Neural cell (in vitro differentiated cells): ENCODE measurements at regions not wholly inside any gene's neighbourhood (a gene's known extent, or its start where the extent isn't known, plus 50 kb on each side); places are given as distances from the start of the nearest gene placed in this dataset.

Experiments
- H2AFZ ChIP-seq: fragments of 200-600, 300-800 bp; sonication (generic), shearing (Covaris generic); 2 replicates; pipeline ENCODE4 v1.6.0; 2014; ENCODE audit warnings: low read depth, mild to moderate bottlenecking, antibody characterized with exemption, low read length, moderate library complexity
- H3F3A ChIP-seq: fragments of 200-600 bp; shearing (Covaris generic); 2 replicates; pipeline ENCODE4 v1.6.1; 2016; ENCODE audit warnings: mild to moderate bottlenecking, moderate library complexity, mixed read lengths, antibody characterized with exemption, low read length; ENCODE audit not compliant: insufficient read depth, poor library complexity, severe bottlenecking
- H3K27ac ChIP-seq: fragments of 200-600, 300-800 bp; sonication (generic), shearing (Covaris generic); 2 replicates; pipeline ENCODE4 v1.5.1; 2014; ENCODE audit warnings: mild to moderate bottlenecking, low read length, moderate library complexity
- H3K27me3 ChIP-seq: fragments of 300-800, 200-600 bp; sonication (generic), shearing (Covaris generic); 2 replicates; pipeline ENCODE4 v1.6.0; 2014; ENCODE audit warnings: mild to moderate bottlenecking, low read depth, low read length, moderate library complexity; ENCODE audit not compliant: insufficient read depth
- H3K36me3 ChIP-seq: fragments of 300-800, 200-600 bp; sonication (generic), shearing (Covaris generic); 2 replicates; pipeline ENCODE4 v1.5.1; 2014; ENCODE audit warnings: mild to moderate bottlenecking, antibody characterized with exemption, low read length, moderate library complexity; ENCODE audit not compliant: insufficient read depth
- H3K4me2 ChIP-seq: fragments of 300-800, 200-600 bp; sonication (generic), shearing (Covaris generic); 2 replicates; pipeline ENCODE4 v1.6.0; 2014; ENCODE audit warnings: mild to moderate bottlenecking, low read length
- H3K4me3 ChIP-seq: fragments of 300-800, 200-600 bp; sonication (generic), shearing (Covaris generic); 2 replicates; pipeline ENCODE4 v1.5.1; 2014; ENCODE audit warnings: mild to moderate bottlenecking, low read length, moderate library complexity
- H3K79me2 ChIP-seq: fragments of 200-600 bp; shearing (Covaris generic); replicated peaks from 2 replicates; pipeline ENCODE4 v1.6.0; 2014; ENCODE audit warnings: mild to moderate bottlenecking, low read length, moderate library complexity; ENCODE audit not compliant: insufficient read depth
- H3K9ac ChIP-seq: fragments of 300-800, 200-600 bp; sonication (generic), shearing (Covaris generic); 2 replicates; pipeline ENCODE4 v1.6.1; 2016; ENCODE audit warnings: mild to moderate bottlenecking, low read length, mixed read lengths
- H3K9me2 ChIP-seq: fragments of 200-600 bp; shearing (Covaris generic); 2 replicates; pipeline ENCODE4 v1.6.1; 2016; ENCODE audit warnings: mild to moderate bottlenecking, low read length, mixed read lengths; ENCODE audit not compliant: insufficient read depth
- H3K9me3 ChIP-seq: fragments of 200-600, 300-800 bp; sonication (generic), shearing (Covaris generic); 2 replicates; pipeline ENCODE4 v1.6.1; 2016; ENCODE audit warnings: mild to moderate bottlenecking, mixed run types, low read length, moderate library complexity, mixed read lengths
- H4K20me1 ChIP-seq: fragments of 200-600 bp; shearing (Covaris generic); 2 replicates; pipeline ENCODE4 v1.6.1; 2016; ENCODE audit warnings: mild to moderate bottlenecking, mixed run types; ENCODE audit not compliant: insufficient read depth
- CTCF ChIP-seq: fragments of 450-650 bp; IDR thresholded peaks from 2 replicates; pipeline ENCODE4 v1.5.1; 2014; ENCODE audit warnings: antibody characterized with exemption, mild to moderate bottlenecking, moderate library complexity; ENCODE audit not compliant: poor library complexity, severe bottlenecking
- EP300 ChIP-seq: fragments of 450-650 bp; conservative IDR thresholded peaks from 2 replicates; pipeline ENCODE4 v1.6.1; 2014; ENCODE audit warnings: antibody characterized with exemption, mild to moderate bottlenecking, moderate library complexity; ENCODE audit not compliant: poor library complexity, severe bottlenecking
- EZH2 ChIP-seq: fragments of 200-600, 300-800 bp; shearing (Covaris generic), sonication (generic); IDR thresholded peaks from 2 replicates; pipeline ENCODE4 v1.6.1; 2014; ENCODE audit warnings: antibody characterized with exemption, low read length, borderline replicate concordance, mild to moderate bottlenecking; ENCODE audit not compliant: insufficient read depth, poor library complexity, severe bottlenecking
- MXI1 ChIP-seq: fragments of 450-650 bp; conservative IDR thresholded peaks from 2 replicates; pipeline ENCODE4 v1.6.1; 2014; ENCODE audit warnings: antibody characterized with exemption, mild to moderate bottlenecking; ENCODE audit not compliant: poor library complexity, severe bottlenecking
- POLR2AphosphoS5 ChIP-seq: IDR thresholded peaks from 2 replicates; pipeline ENCODE4 v1.6.1; 2012
- RAD21 ChIP-seq: fragments of 450-650 bp; conservative IDR thresholded peaks from 2 replicates; pipeline ENCODE4 v1.6.1; 2014; ENCODE audit warnings: antibody characterized with exemption, mild to moderate bottlenecking, moderate library complexity
- REST ChIP-seq: IDR thresholded peaks from 2 replicates; pipeline ENCODE4 v1.6.1; 2012; ENCODE audit warnings: borderline replicate concordance
- SMC3 ChIP-seq: fragments of 450-650 bp; conservative IDR thresholded peaks from 2 replicates; pipeline ENCODE4 v1.6.1; 2014; ENCODE audit warnings: antibody characterized with exemption, mild to moderate bottlenecking, moderate library complexity; ENCODE audit not compliant: poor library complexity
- TAF1 ChIP-seq: IDR thresholded peaks from 2 replicates; pipeline ENCODE4 v1.6.1; 2012; ENCODE audit warnings: low read depth

DNA sequence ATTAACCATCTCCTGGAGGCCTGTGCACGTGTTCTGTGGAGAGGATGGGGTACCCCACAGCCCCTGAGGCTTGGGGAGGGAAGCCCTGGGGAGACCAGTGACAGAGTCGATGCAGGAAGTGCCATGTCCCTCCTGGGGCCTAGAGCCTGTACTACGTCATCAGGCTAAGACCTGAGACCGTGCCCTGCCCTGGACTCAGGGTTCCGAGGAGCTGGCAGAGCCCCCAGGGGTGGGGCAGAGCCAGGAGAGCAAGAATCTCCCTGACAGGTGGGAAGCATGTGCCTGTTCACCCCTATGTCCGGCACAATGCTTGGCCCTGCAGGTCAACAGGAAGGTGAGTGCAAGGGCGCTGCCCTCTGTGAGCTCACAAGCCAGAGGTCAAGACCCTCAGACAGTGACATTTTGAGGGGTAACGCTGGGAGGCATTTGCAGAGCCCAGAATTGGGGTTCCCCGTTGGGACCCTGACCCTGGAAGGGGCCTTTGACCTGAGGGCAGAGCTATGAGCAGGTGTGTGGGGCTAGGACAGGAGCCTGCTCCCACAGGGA lies 781.6 kb downstream of the BRD1 start:
- H3K27me3 ChIP-seq: no peaks in the 10 kb centered on the region
- H3K4me2 ChIP-seq: no peak overlapping the region
- no peaks in the 10 kb centered on the region for H3K36me3 ChIP-seq
- H3K27ac ChIP-seq: no peak overlapping the region
- no peaks in the 10 kb centered on the region for H4K20me1 ChIP-seq
- H3K9me3 ChIP-seq: no peaks in the 10 kb centered on the region
- H3K79me2 ChIP-seq: no peaks in the 10 kb centered on the region
- H3K9ac ChIP-seq: no peak overlapping the region
- TF ChIP-seq EZH2: no peak
- TF ChIP-seq SMC3: no peak
- TF ChIP-seq EP300: no peak
- H3F3A ChIP-seq: no peaks in the 10 kb centered on the region
- H3K4me3 ChIP-seq: no peak overlapping the region
- no peak overlapping the region for H2AFZ ChIP-seq
- H3K9me2 ChIP-seq: no peaks in the 10 kb centered on the region

GRCh38 chr22:49045276-49045675 lies 782.4 kb downstream of the BRD1 start:
- H3K9me2 ChIP-seq: no peaks in the 10 kb centered on the region
- H3K27ac ChIP-seq: no peak overlapping the region
- H3K27me3 ChIP-seq: no peaks in the 10 kb centered on the region
- H4K20me1 ChIP-seq: no peaks in the 10 kb centered on the region
- no peaks in the 10 kb centered on the region for H3K9me3 ChIP-seq
- H3K79me2 ChIP-seq: no peaks in the 10 kb centered on the region
- H3F3A ChIP-seq: no peaks in the 10 kb centered on the region
- no peak overlapping the region for H3K9ac ChIP-seq
- no peak overlapping the region for H3K4me3 ChIP-seq
- TF ChIP-seq MXI1 (no peak), TAF1 (no peak), EP300 (no peak), REST (no peak), RAD21 (no peak), POLR2AphosphoS5 (no peak), EZH2 (no peak), CTCF (no peak), SMC3 (no peak)
- H3K4me2 ChIP-seq: no peak overlapping the region
- no peak overlapping the region for H2AFZ ChIP-seq
- no peaks in the 10 kb centered on the region for H3K36me3 ChIP-seq
